Lung (tissue), 11 donors: ENCODE measurements at regions not wholly inside any gene's neighbourhood (a gene's known extent, or its start where the extent isn't known, plus 50 kb on each side); places are given as distances from the start of the nearest gene placed in this dataset.
"Not testable (repeated sequence)": the region's sequence is repeated elsewhere in the genome, so short reads cannot be mapped to it uniquely, and the experiment has no call there.

Source experiments
- ATAC-seq: fragments of 200-7000 bp; cut with Tn5 transposase; one replicate; pipeline ENCODE4 v1.9.1; 2020; ENCODE audit warnings: moderate number of reproducible peaks; ENCODE audit not compliant: insufficient read depth, low FRiP score
- DNase-seq, 3 donors: peaks; one replicate each; pipeline ENCODE4 v3.0.0-alpha.2; 2013 to 2017
- H3K27ac ChIP-seq, 2 donors: one replicate each; pipeline ENCODE4 v1.5.1; 2013; ENCODE audit warnings: mild to moderate bottlenecking in 2 of 2, moderate library complexity in 2 of 2, control low read depth in 1 of 2, inconsistent platforms in 1 of 2, low read depth in 1 of 2, low read length in 1 of 2
- H3K27me3 ChIP-seq, 3 donors: one replicate each; pipeline ENCODE4 v1.5.1; 2013; ENCODE audit warnings: low read length in 2 of 3; ENCODE audit not compliant: control insufficient read depth in 3 of 3, insufficient read depth in 3 of 3
- H3K36me3 ChIP-seq, 4 donors: one replicate each; pipeline ENCODE4 v1.5.1; 2013; ENCODE audit warnings: low read length in 4 of 4, mild to moderate bottlenecking in 1 of 4, moderate library complexity in 1 of 4; ENCODE audit not compliant: control insufficient read depth in 4 of 4, insufficient read depth in 4 of 4
- H3K4me1 ChIP-seq, 5 donors: one replicate each; pipeline ENCODE4 v1.5.1; 2013; ENCODE audit warnings: low read length in 5 of 5, mild to moderate bottlenecking in 2 of 5, moderate library complexity in 1 of 5; ENCODE audit not compliant: control insufficient read depth in 5 of 5, insufficient read depth in 5 of 5
- H3K4me3 ChIP-seq: one replicate; pipeline ENCODE4 v1.5.1; 2013; ENCODE audit warnings: mild to moderate bottlenecking, control low read depth, moderate library complexity
- H3K9ac ChIP-seq, 2 donors: one replicate each; pipeline ENCODE4 v1.5.1; 2013; ENCODE audit warnings: low read length in 2 of 2, control low read depth in 1 of 2; ENCODE audit not compliant: insufficient read depth in 1 of 2
- H3K9me3 ChIP-seq, 4 donors: one replicate each; pipeline ENCODE4 v1.5.1; 2013; ENCODE audit warnings: low read length in 3 of 4, mild to moderate bottlenecking in 1 of 4, moderate library complexity in 1 of 4; ENCODE audit not compliant: control insufficient read depth in 4 of 4, insufficient read depth in 3 of 4
- WGBS, 2 donors: extraction: QIAGEN DNeasy Blood & Tissue Kit; methylation state at CpG; one replicate each; pipeline ENCODE4 v1.1.7; 2013; 5-methylcytosine and 5-hydroxymethylcytosine counted together
- TF ChIP-seq, protein P1 (sequence below): IDR thresholded peaks from 2 replicates; pipeline ENCODE4 v1.5.1; 2012; ENCODE audit warnings: mild to moderate bottlenecking; ENCODE audit errors: control extremely low read depth, extremely low read depth
- donor health status: control.
- donor health status: control.
- donor health status: Bipolar disorder and iron deficiency.
- donor health status: healthy.
- donor health status: DM: yes; HTN: yes; CAD: no.

DNA sequence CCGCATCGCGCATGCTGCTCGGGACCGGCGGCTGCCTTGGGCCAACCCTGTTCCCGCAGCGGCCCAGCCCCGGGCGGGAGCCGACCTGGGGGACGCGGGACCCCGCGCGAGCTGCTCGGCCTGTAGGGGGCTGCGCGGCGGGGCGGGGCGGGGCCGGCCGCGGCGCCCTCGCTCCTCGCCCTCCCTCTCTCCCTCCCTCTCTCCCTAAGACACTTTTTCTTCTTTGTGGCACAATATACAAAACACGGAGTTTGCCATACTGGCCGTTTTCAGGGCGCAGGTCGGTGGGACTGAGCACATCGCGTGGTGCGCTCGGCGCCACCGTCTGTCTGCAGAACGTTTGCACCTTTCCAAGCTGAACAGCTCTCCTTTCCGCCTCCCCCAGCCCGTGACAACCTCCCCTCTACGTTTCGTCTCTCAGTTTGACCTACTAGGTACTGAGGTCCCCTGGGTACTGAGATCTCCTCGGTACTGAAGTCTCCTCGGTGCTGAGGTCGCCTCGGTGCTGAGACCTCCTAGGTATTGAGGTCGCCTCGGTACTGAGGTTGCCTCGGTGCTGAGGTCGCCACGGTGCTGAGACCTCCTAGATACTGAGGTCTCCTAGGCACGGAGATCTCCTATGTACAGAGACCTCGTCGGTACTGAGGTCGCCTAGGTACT, 261.1 kb upstream of the PLCXD1 start:
- DNase-seq = peak; percentile 2 to 19 (median 6)
- H3K4me1 ChIP-seq = peaks cover 0 to 3% (median 0%) of the 10 kb centered on the region in 5 donors
- ATAC-seq = no peak
- no peak overlapping the region for H3K9ac ChIP-seq
- TF ChIP-seq, protein P1, sequence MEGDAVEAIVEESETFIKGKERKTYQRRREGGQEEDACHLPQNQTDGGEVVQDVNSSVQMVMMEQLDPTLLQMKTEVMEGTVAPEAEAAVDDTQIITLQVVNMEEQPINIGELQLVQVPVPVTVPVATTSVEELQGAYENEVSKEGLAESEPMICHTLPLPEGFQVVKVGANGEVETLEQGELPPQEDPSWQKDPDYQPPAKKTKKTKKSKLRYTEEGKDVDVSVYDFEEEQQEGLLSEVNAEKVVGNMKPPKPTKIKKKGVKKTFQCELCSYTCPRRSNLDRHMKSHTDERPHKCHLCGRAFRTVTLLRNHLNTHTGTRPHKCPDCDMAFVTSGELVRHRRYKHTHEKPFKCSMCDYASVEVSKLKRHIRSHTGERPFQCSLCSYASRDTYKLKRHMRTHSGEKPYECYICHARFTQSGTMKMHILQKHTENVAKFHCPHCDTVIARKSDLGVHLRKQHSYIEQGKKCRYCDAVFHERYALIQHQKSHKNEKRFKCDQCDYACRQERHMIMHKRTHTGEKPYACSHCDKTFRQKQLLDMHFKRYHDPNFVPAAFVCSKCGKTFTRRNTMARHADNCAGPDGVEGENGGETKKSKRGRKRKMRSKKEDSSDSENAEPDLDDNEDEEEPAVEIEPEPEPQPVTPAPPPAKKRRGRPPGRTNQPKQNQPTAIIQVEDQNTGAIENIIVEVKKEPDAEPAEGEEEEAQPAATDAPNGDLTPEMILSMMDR = no peak
- 27% methylated on average over 56 of the region's 56 CpGs; no CpG with 5 or more reads in 1 of the 2 donors for WGBS, 2 donors
- no peak overlapping the region for H3K27ac ChIP-seq
- no peaks in the 10 kb centered on the region for H3K9me3 ChIP-seq
- no peak overlapping the region for H3K4me3 ChIP-seq
- H3K36me3 ChIP-seq = no peaks in the 10 kb centered on the region
- no peaks in the 10 kb centered on the region for H3K27me3 ChIP-seq

DNA sequence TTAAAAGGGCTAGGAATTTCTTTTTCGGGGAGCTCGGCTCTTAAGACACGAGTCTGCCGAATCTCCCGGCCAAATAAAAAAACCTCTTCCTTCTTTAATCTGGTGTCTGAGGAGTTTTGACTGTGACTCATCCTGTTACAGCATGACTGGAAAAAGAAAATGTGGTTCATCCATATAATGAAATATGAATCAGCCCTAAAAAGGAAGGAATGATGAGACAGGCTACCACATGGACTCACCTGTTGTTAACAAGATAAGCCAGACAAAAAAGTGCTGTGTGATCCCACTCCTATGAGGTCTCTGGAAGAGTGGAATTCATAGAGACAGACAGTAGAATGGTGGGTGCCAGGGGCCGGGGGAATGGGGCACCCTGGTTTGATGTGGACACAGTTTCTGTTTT, 257.0 kb upstream of the PLCXD1 start:
- no CpG with 5 or more reads among the region's 6 CpGs for WGBS, 2 donors
- not testable (repeated sequence) for H3K9ac ChIP-seq, ATAC-seq, DNase-seq, H3K4me1 ChIP-seq, H3K27me3 ChIP-seq, H3K27ac ChIP-seq, H3K36me3 ChIP-seq, H3K4me3 ChIP-seq, H3K9me3 ChIP-seq
